H9 (cell line): ENCODE measurements at regions not wholly inside any gene's neighbourhood (a gene's known extent, or its start where the extent isn't known, plus 50 kb on each side); places are given as distances from the start of the nearest gene placed in this dataset.

Experiments used
- DNase-seq: peaks from one replicate; pipeline ENCODE4 v3.0.0-alpha.2; 2017
- H2AFZ ChIP-seq: one replicate; pipeline ENCODE4 v1.6.1; 2013; ENCODE audit warnings: mild to moderate bottlenecking, low read length, control low read depth, moderate library complexity
- H2AK5ac ChIP-seq: 2 replicates; pipeline ENCODE4 v1.6.1; 2013; ENCODE audit warnings: low read length, control low read depth, mixed read lengths; ENCODE audit not compliant: insufficient read length
- H2BK120ac ChIP-seq: one replicate; pipeline ENCODE4 v1.6.1; 2013; ENCODE audit warnings: low read depth, mild to moderate bottlenecking, low read length, control low read depth, inconsistent platforms; ENCODE audit not compliant: poor library complexity, severe bottlenecking
- H2BK12ac ChIP-seq: 2 replicates; pipeline ENCODE4 v1.6.1; 2013; ENCODE audit warnings: low read length, control low read depth, mixed read lengths, low read depth; ENCODE audit not compliant: insufficient read length
- H2BK15ac ChIP-seq: 2 replicates; pipeline ENCODE4 v1.6.1; 2013; ENCODE audit warnings: low read depth, low read length, control low read depth
- H2BK20ac ChIP-seq: one replicate; pipeline ENCODE4 v1.6.1; 2013; ENCODE audit warnings: low read depth, mild to moderate bottlenecking, low read length, control low read depth, inconsistent platforms; ENCODE audit not compliant: poor library complexity, severe bottlenecking
- H2BK5ac ChIP-seq: 2 replicates; pipeline ENCODE4 v1.6.1; 2013; ENCODE audit warnings: low read length, control low read depth, mixed read lengths; ENCODE audit not compliant: insufficient read length
- H3K14ac ChIP-seq: 2 replicates; pipeline ENCODE4 v1.6.1; 2013; ENCODE audit warnings: low read length, control low read depth; ENCODE audit not compliant: insufficient read depth
- H3K18ac ChIP-seq: 2 replicates; pipeline ENCODE4 v1.6.1; 2013; ENCODE audit warnings: low read depth, mild to moderate bottlenecking, mixed read lengths, low read length, control low read depth; ENCODE audit not compliant: insufficient read length
- H3K23ac ChIP-seq: 2 replicates; pipeline ENCODE4 v1.6.1; 2013; ENCODE audit warnings: low read length, control low read depth, mixed read lengths, low read depth; ENCODE audit not compliant: insufficient read length
- H3K23me2 ChIP-seq: 2 replicates; pipeline ENCODE4 v1.6.1; 2013; ENCODE audit warnings: low read depth, mild to moderate bottlenecking, mixed read lengths, low read length, control low read depth; ENCODE audit not compliant: insufficient read length, poor library complexity, severe bottlenecking
- H3K27ac ChIP-seq: 2 replicates; pipeline ENCODE4 v1.5.1; 2013; ENCODE audit warnings: low read length, control low read depth, mixed read lengths, low read depth; ENCODE audit not compliant: insufficient read length
- H3K27me3 ChIP-seq: 2 replicates; pipeline ENCODE4 v1.6.1; 2013; ENCODE audit warnings: low read length, control low read depth, inconsistent platforms; ENCODE audit not compliant: insufficient read depth
- H3K4ac ChIP-seq: 2 replicates; pipeline ENCODE4 v1.6.1; 2013; ENCODE audit warnings: low read depth, mild to moderate bottlenecking, control low read depth, inconsistent platforms, low read length, moderate library complexity
- H3K4me1 ChIP-seq: 2 replicates; pipeline ENCODE4 v1.6.1; 2013; ENCODE audit warnings: low read length, control low read depth, inconsistent platforms; ENCODE audit not compliant: insufficient read depth
- H3K4me2 ChIP-seq: 2 replicates; pipeline ENCODE4 v1.6.1; 2013; ENCODE audit warnings: low read length, control low read depth, mixed read lengths; ENCODE audit not compliant: insufficient read length, insufficient read depth
- H3K56ac ChIP-seq: 2 replicates; pipeline ENCODE4 v1.6.1; 2013; ENCODE audit warnings: low read depth, mild to moderate bottlenecking, mixed read lengths, low read length, control low read depth; ENCODE audit not compliant: insufficient read length
- H3K79me1 ChIP-seq: 2 replicates; pipeline ENCODE4 v1.6.1; 2013; ENCODE audit warnings: low read depth, mild to moderate bottlenecking, moderate library complexity, low read length, control low read depth, inconsistent platforms; ENCODE audit not compliant: insufficient read depth, poor library complexity, severe bottlenecking
- H3K79me2 ChIP-seq: 2 replicates; pipeline ENCODE4 v1.6.1; 2013; ENCODE audit warnings: low read length, control low read depth, inconsistent platforms; ENCODE audit not compliant: insufficient read depth
- H3K9ac ChIP-seq: 2 replicates; pipeline ENCODE4 v1.6.1; 2013; ENCODE audit warnings: low read length, control low read depth, mixed read lengths; ENCODE audit not compliant: insufficient read length; ENCODE audit errors: extremely low read depth
- H3K9me3 ChIP-seq: one replicate; pipeline ENCODE4 v1.6.1; 2013; ENCODE audit warnings: low read depth, low read length, inconsistent platforms; ENCODE audit not compliant: control insufficient read depth
- H3T11ph ChIP-seq: one replicate; pipeline ENCODE4 v1.6.1; 2013; ENCODE audit warnings: mild to moderate bottlenecking, low read length, control low read depth, inconsistent platforms
- H4K20me1 ChIP-seq: one replicate; pipeline ENCODE4 v1.6.1; 2013; ENCODE audit not compliant: control insufficient read depth, insufficient read length, insufficient read depth
- H4K5ac ChIP-seq: 2 replicates; pipeline ENCODE4 v1.6.1; 2013; ENCODE audit warnings: low read depth, mild to moderate bottlenecking, mixed read lengths, low read length, control low read depth; ENCODE audit not compliant: insufficient read length
- H4K8ac ChIP-seq: replicated peaks from 2 replicates; pipeline ENCODE4 v1.6.1; 2013; ENCODE audit warnings: low read length, control low read depth, mixed read lengths, low read depth; ENCODE audit not compliant: insufficient read length
- H4K91ac ChIP-seq: 2 replicates; pipeline ENCODE4 v1.6.1; 2013; ENCODE audit warnings: low read depth, mild to moderate bottlenecking, moderate library complexity, mixed read lengths, low read length, control low read depth; ENCODE audit not compliant: insufficient read length
- H3K27ac Mint-ChIP-seq, 3 experiments: 2 replicates in 2 of 3; 3 replicates in 1 of 3; pipeline ENCODE4 v1.8.0; 2020 to 2021; ENCODE audit warnings: mixed read lengths in 3 of 3, mild to moderate bottlenecking in 1 of 3, moderate library complexity in 1 of 3
- H3K27me3 Mint-ChIP-seq: 2 replicates; pipeline ENCODE4 v1.8.0; 2021; ENCODE audit warnings: low read depth, mild to moderate bottlenecking, moderate library complexity, mixed read lengths
- H3K36me3 Mint-ChIP-seq, 3 experiments: 2 replicates in 2 of 3; 3 replicates in 1 of 3; pipeline ENCODE4 v1.8.0; 2020 to 2021; ENCODE audit warnings: low read depth in 3 of 3, mixed read lengths in 3 of 3; ENCODE audit not compliant: insufficient read depth in 1 of 3
- H3K4me1 Mint-ChIP-seq, 2 experiments: 2 replicates each; pipeline ENCODE4 v1.8.0; 2020; ENCODE audit warnings: mixed read lengths in 2 of 2
- H3K4me3 Mint-ChIP-seq, 2 experiments: 2 replicates in 1 of 2; 3 replicates in 1 of 2; pipeline ENCODE4 v1.8.0; 2020 to 2021; ENCODE audit warnings: mild to moderate bottlenecking in 2 of 2, mixed read lengths in 2 of 2, moderate library complexity in 1 of 2
- H3K9me3 Mint-ChIP-seq, 2 experiments: 2 replicates in 1 of 2; 3 replicates in 1 of 2; pipeline ENCODE4 v1.8.0; 2020; ENCODE audit warnings: mild to moderate bottlenecking in 2 of 2, mixed read lengths in 2 of 2, moderate library complexity in 1 of 2
- WGBS: extraction: QIAGEN DNeasy Blood & Tissue Kit; methylation state at CpG from one replicate; pipeline ENCODE4 v1.1.7; 2013; ENCODE audit warnings: missing lambda C conversion rate, low lambda C conversion rate, mixed read lengths; ENCODE audit not compliant: insufficient read length; ENCODE audit errors: extremely low coverage; 5-methylcytosine and 5-hydroxymethylcytosine counted together
- TF ChIP-seq, protein P1 (sequence below): fragments of 200-600 bp; sonication (generic); conservative IDR thresholded peaks from 3 replicates; pipeline ENCODE4 v1.8.0; 2021; ENCODE audit warnings: antibody characterized with exemption, mild to moderate bottlenecking

GRCh38 chr10:117768333-117769042, 225.9 kb downstream of the EMX2 start:
- peaks cover 0 to 4% (median 0%) of the 10 kb centered on the region in 3 experiments; a peak in 1 of 7 replicates for H3K36me3 Mint-ChIP-seq
- TF ChIP-seq, protein P1, sequence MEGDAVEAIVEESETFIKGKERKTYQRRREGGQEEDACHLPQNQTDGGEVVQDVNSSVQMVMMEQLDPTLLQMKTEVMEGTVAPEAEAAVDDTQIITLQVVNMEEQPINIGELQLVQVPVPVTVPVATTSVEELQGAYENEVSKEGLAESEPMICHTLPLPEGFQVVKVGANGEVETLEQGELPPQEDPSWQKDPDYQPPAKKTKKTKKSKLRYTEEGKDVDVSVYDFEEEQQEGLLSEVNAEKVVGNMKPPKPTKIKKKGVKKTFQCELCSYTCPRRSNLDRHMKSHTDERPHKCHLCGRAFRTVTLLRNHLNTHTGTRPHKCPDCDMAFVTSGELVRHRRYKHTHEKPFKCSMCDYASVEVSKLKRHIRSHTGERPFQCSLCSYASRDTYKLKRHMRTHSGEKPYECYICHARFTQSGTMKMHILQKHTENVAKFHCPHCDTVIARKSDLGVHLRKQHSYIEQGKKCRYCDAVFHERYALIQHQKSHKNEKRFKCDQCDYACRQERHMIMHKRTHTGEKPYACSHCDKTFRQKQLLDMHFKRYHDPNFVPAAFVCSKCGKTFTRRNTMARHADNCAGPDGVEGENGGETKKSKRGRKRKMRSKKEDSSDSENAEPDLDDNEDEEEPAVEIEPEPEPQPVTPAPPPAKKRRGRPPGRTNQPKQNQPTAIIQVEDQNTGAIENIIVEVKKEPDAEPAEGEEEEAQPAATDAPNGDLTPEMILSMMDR, result no peak
- no CpG with 5 or more reads among the region's 2 CpGs for WGBS
- no peak overlapping the region for H3K18ac ChIP-seq
- no peaks in the 10 kb centered on the region for H3K79me2 ChIP-seq
- no peaks in the 10 kb centered on the region for H4K20me1 ChIP-seq
- H3K4me3 Mint-ChIP-seq, result no peak overlapping the region
- H3K27me3 Mint-ChIP-seq, result peaks cover 2% of the 10 kb centered on the region; the same call in 1 of the 2 replicates
- no peak overlapping the region for H3T11ph ChIP-seq
- H3K9me3 ChIP-seq, result no peaks in the 10 kb centered on the region
- no peaks in the 10 kb centered on the region for H3K4me1 ChIP-seq
- H4K5ac ChIP-seq, result no peak overlapping the region
- H3K14ac ChIP-seq, result no peak overlapping the region
- DNase-seq, result no peak
- no peaks in the 10 kb centered on the region for H3K23me2 ChIP-seq
- H3K9ac ChIP-seq, result no peak overlapping the region
- no peak overlapping the region for H3K56ac ChIP-seq
- no peaks in the 10 kb centered on the region for H3K79me1 ChIP-seq
- no peak overlapping the region for H4K8ac ChIP-seq
- H3K27me3 ChIP-seq, result no peaks in the 10 kb centered on the region
- no peak overlapping the region for H3K4ac ChIP-seq
- H3K9me3 Mint-ChIP-seq, result peaks cover 0 to 6% of the 10 kb centered on the region in 2 experiments; a peak in 3 of 5 replicates
- no peak overlapping the region for H2BK20ac ChIP-seq
- H3K4me1 Mint-ChIP-seq, result peaks cover 8 to 10% of the 10 kb centered on the region in 2 experiments
- H3K4me2 ChIP-seq, result no peak overlapping the region
- H2BK5ac ChIP-seq, result no peak overlapping the region
- H2AK5ac ChIP-seq, result no peak overlapping the region
- no peak overlapping the region for H2BK12ac ChIP-seq
- no peak overlapping the region for H3K27ac ChIP-seq
- H3K23ac ChIP-seq, result no peak overlapping the region
- H4K91ac ChIP-seq, result no peak overlapping the region
- no peak overlapping the region for H2BK15ac ChIP-seq
- no peak overlapping the region for H2BK120ac ChIP-seq
- H2AFZ ChIP-seq, result no peak overlapping the region
- no peak overlapping the region for H3K27ac Mint-ChIP-seq
